Kidney capillary endothelial cell (primary cell): ENCODE measurements at regions not wholly inside any gene's neighbourhood (a gene's known extent, or its start where the extent isn't known, plus 50 kb on each side); places are given as distances from the start of the nearest gene placed in this dataset.

ENCODE experiments used
- DNase-seq: peaks from one replicate; pipeline ENCODE4 v3.0.0-alpha.2; 2018; ENCODE audit warnings: low spot score

- no peak for DNase-seq
These were observed 207.3 kb downstream of the BMP7 start for GRCh38 chr20:57059055-57059596.

GRCh38 chr20:57060407-57061050 lies 205.9 kb downstream of the BMP7 start:
- DNase-seq: no peak

- DNase-seq: no peak
These were observed 205.2 kb downstream of the BMP7 start for GRCh38 chr20:57061051-57061900.

- no peak for DNase-seq
These were observed 204.2 kb downstream of the BMP7 start for GRCh38 chr20:57062241-57062640.

- DNase-seq: no peak
These were observed 203.7 kb downstream of the BMP7 start for GRCh38 chr20:57062696-57063270.

GRCh38 chr20:57064836-57065235 lies 201.6 kb downstream of the BMP7 start:
- DNase-seq: no peak

GRCh38 chr20:57065646-57066045 lies 200.8 kb downstream of the BMP7 start:
- no peak for DNase-seq

- DNase-seq: no peak
These were observed 200.1 kb downstream of the BMP7 start for GRCh38 chr20:57066126-57066900.

GRCh38 chr20:57069442-57069841 lies 197.0 kb downstream of the BMP7 start:
- no peak for DNase-seq

- DNase-seq: no peak
These were observed 196.1 kb downstream of the BMP7 start for GRCh38 chr20:57070296-57070695.

- DNase-seq: no peak
These were observed 195.1 kb downstream of the BMP7 start for GRCh38 chr20:57071283-57071731.

- no peak for DNase-seq
These were observed 194.4 kb downstream of the BMP7 start for GRCh38 chr20:57071954-57072583.

GRCh38 chr20:57073402-57073801 lies 193.0 kb downstream of the BMP7 start:
- DNase-seq: no peak

- no peak for DNase-seq
These were observed 192.1 kb downstream of the BMP7 start for GRCh38 chr20:57074386-57074785.

GRCh38 chr20:57075181-57075580 lies 191.3 kb downstream of the BMP7 start:
- no peak for DNase-seq

GRCh38 chr20:57075603-57076002 lies 190.8 kb downstream of the BMP7 start:
- no peak for DNase-seq

GRCh38 chr20:57076152-57076652 lies 190.2 kb downstream of the BMP7 start:
- no peak for DNase-seq

GRCh38 chr20:57076951-57077350 lies 189.5 kb downstream of the BMP7 start:
- no peak for DNase-seq

GRCh38 chr20:57078116-57078515 lies 188.3 kb downstream of the BMP7 start:
- no peak for DNase-seq

- no peak for DNase-seq
These were observed 187.1 kb downstream of the BMP7 start for GRCh38 chr20:57079031-57080005.
